Upper lobe of right lung (tissue), 1 donor: ENCODE measurements at regions not wholly inside any gene's neighbourhood (a gene's known extent, or its start where the extent isn't known, plus 50 kb on each side); places are given as distances from the start of the nearest gene placed in this dataset.
A peak's percentile ranks its signal among the peaks of the same experiment; 100 is the strongest.
"Not testable (repeated sequence)": the region's sequence is repeated elsewhere in the genome, so short reads cannot be mapped to it uniquely, and the experiment has no call there.

Experiments
- ATAC-seq: fragments of 200-7000 bp; cut with Tn5 transposase; one replicate; pipeline ENCODE4 v1.9.1; 2020; ENCODE audit warnings: mild to moderate bottlenecking, moderate library complexity
- DNase-seq: peaks from one replicate; pipeline ENCODE4 v3.0.0-alpha.2; 2020
- H3K27ac ChIP-seq: fragments of 200-600 bp; one replicate; pipeline ENCODE4 v1.8.0; 2022
- H3K27me3 ChIP-seq: fragments of 200-600 bp; one replicate; pipeline ENCODE4 v1.8.0; 2022; ENCODE audit warnings: mild to moderate bottlenecking
- H3K36me3 ChIP-seq: fragments of 200-600 bp; one replicate; pipeline ENCODE4 v1.8.0; 2022
- H3K4me1 ChIP-seq: fragments of 200-600 bp; one replicate; pipeline ENCODE4 v1.8.0; 2022
- H3K4me3 ChIP-seq: fragments of 200-600 bp; one replicate; pipeline ENCODE4 v1.8.0; 2022; ENCODE audit warnings: mild to moderate bottlenecking
- H3K9me3 ChIP-seq: fragments of 200-600 bp; one replicate; pipeline ENCODE4 v1.8.0; 2022
- intact Hi-C: fragments of 100-400 bp; cut with DNase I; formaldehyde crosslinking; loops from one replicate; pipeline ENCODE4 v1.11.0; 2022
- TF ChIP-seq, protein P1 (sequence below): fragments of 200-600 bp; IDR thresholded peaks from one replicate; pipeline ENCODE4 v1.8.0; 2022; ENCODE audit warnings: antibody characterized with exemption
- donor health status: DM: no; HTN: yes; CAD: no; lungs with severe emphysema.

DNA sequence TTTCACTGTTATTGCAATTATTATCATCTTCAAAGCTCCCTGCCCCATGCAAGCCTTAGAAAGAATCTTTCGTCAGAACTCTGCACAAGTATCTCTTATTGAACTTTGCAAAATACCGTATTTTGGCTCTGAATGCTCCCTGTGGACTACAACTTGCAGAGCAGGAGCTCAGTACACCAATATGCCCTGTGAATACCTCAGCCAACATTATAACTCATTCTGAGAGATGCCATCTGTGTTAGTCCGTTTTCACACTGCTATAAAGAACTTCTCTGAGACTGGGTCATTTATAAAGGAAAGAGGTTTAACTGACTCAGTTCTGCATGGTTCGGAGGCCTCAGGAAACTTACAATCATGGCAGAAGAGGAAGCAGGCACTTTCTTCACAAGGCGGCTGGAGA is 87.2 kb upstream of the XYLT1 start:
- no peaks in the 10 kb centered on the region for H3K27me3 ChIP-seq
- intact Hi-C loops, result no loop called here
- H3K4me3 ChIP-seq, result no peak overlapping the region
- no peaks in the 10 kb centered on the region for H3K9me3 ChIP-seq
- TF ChIP-seq, protein P1, sequence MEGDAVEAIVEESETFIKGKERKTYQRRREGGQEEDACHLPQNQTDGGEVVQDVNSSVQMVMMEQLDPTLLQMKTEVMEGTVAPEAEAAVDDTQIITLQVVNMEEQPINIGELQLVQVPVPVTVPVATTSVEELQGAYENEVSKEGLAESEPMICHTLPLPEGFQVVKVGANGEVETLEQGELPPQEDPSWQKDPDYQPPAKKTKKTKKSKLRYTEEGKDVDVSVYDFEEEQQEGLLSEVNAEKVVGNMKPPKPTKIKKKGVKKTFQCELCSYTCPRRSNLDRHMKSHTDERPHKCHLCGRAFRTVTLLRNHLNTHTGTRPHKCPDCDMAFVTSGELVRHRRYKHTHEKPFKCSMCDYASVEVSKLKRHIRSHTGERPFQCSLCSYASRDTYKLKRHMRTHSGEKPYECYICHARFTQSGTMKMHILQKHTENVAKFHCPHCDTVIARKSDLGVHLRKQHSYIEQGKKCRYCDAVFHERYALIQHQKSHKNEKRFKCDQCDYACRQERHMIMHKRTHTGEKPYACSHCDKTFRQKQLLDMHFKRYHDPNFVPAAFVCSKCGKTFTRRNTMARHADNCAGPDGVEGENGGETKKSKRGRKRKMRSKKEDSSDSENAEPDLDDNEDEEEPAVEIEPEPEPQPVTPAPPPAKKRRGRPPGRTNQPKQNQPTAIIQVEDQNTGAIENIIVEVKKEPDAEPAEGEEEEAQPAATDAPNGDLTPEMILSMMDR, result no peak
- DNase-seq (no peak), ATAC-seq (no peak)
- no peak overlapping the region for H3K27ac ChIP-seq
- no peaks in the 10 kb centered on the region for H3K36me3 ChIP-seq
- H3K4me1 ChIP-seq, result no peaks in the 10 kb centered on the region

DNA sequence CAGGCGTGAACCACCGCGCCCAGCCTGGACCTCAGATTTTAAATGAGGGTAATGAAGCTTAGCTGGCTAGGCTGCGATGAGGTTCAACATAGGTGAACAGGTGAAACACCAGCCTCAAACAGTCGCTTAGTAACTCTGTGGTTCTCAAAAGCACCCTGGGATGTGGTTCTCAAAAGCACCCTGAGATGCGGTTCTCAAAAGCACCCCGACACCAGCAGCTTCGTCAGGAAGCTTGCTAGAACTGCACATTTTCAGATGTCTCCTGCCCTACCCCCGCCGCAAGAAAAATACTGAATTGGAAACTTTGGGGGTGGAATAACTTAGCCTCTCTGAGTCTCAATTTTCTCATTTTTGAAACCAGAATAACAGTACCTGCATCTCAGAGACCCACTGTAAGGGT is 86.7 kb upstream of the XYLT1 start:
- TF ChIP-seq, protein P1, result no peak
- ATAC-seq (no peak), DNase-seq (no peak)
- Histone ChIP-seq H3K27ac (no peak overlapping the region), H3K4me3 (no peak overlapping the region), H3K27me3 (no peaks in the 10 kb centered on the region), H3K36me3 (no peaks in the 10 kb centered on the region), H3K4me1 (no peaks in the 10 kb centered on the region), H3K9me3 (no peaks in the 10 kb centered on the region)
- intact Hi-C loops, result no loop called here

DNA sequence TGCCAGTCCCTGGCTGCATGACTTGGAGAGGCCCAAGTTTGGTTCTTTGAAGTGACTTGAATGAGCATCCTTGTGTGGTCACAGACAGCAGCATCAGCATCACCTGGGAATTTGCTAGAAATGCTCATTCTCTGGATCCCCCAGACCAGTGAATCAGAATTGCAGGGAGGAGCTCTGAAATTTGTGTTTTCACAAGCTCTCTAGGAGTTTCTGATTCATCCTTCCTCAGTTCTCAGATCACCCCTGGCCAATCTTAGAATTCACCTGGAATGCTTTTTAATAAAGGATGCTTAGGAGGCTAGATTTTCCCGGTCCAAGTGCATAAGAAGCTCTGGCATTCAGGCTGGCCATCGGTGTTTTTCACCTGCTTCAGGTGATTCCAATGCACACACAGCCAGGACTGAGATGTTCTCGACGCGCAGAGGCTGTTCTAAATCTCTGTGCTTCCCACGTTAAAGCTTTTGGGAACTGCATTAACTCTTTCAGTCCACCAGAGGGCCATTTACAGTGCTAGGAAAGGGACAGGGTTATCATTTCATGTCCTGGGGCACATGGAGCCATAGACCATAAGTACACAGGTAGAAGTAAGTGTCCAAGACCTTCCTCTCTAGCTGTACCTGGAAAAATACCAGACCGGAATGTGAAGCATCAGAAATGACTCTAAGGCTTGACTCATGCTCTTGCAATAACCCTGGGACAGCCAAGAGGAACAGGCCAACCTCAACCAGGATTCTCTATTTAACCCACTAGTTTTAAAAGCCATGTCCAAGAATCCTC is 85.7 kb upstream of the XYLT1 start:
- Histone ChIP-seq H3K36me3 (no peaks in the 10 kb centered on the region), H3K27ac (no peak overlapping the region), H3K9me3 (no peaks in the 10 kb centered on the region), H3K27me3 (no peaks in the 10 kb centered on the region), H3K4me3 (no peak overlapping the region), H3K4me1 (no peaks in the 10 kb centered on the region)
- intact Hi-C loops, result no loop called here
- TF ChIP-seq, protein P1, result peak; percentile 52
- DNase-seq (no peak), ATAC-seq (peak; percentile 57)

DNA sequence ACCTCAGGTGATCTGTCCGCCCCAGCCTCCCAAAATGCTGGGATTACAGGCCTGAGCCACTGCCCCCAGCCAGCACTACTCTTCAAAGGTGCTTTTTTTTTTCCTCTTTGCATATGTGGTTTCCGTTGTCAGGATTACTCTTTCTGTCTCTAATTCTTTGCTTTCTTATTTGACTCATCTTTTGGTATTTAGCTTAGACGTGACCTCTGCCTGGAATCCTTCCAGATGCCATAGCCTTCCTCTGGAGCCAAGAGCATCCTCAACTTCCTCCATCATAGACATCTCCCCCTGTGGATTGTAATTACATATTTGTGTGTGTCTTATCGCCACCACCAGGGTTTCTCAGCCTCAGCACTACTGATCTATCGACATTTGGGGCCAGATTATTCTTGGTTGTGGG is 84.4 kb upstream of the XYLT1 start:
- Histone ChIP-seq H3K36me3 (no peaks in the 10 kb centered on the region), H3K27me3 (no peaks in the 10 kb centered on the region), H3K4me3 (no peak overlapping the region), H3K27ac (no peak overlapping the region), H3K4me1 (no peaks in the 10 kb centered on the region), H3K9me3 (no peaks in the 10 kb centered on the region)
- ATAC-seq (no peak), DNase-seq (no peak)
- TF ChIP-seq, protein P1, result no peak
- intact Hi-C loops, result no loop called here

DNA sequence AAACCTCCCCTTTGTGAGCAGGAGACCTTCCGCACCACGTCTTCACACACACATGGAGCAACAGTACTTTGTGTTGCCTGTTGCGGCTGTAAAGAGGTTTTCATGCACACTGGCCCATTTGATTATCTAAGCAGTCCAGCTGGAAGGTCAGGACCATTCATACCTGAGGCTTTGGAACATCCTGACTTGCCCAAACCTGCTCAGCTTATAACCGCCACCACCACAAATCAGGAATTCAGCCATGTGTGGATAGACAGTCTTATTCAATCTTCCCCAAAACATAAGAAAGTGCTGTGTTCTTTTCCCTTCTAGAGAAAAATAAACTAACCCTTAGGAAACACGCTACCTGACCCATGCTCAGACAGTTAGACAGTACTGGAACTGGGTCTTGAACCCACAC is 81.6 kb upstream of the XYLT1 start:
- H3K4me3 ChIP-seq, result no peak overlapping the region

DNA sequence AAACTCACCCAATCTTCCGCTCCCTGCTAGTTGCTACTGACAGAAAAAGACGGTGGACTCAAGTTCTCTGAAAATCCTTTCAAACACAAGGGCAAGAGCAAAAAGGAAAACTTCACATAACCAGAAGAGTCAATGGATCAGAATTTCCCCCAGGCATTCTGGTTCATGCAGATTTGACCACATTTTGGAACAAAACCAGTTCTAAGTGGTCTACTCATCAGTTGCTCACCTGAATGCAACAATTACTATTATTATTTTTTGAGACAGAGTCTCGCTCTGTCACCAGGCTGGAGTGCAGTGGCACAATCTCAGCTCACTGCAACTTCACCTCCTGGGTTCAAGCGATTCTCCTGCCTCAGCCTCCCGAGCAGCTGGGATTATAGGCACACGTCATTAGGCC is 80.9 kb upstream of the XYLT1 start:
- H3K27me3 ChIP-seq, H3K36me3 ChIP-seq, H3K4me3 ChIP-seq, H3K4me1 ChIP-seq, intact Hi-C loops, H3K27ac ChIP-seq, ATAC-seq, DNase-seq, H3K9me3 ChIP-seq: not testable (repeated sequence)

More for the DNA sequence above, 81.6 kb upstream of the XYLT1 start:
- DNase-seq (no peak), ATAC-seq (no peak)
- intact Hi-C loops, result no loop called here
- H3K9me3 ChIP-seq, result no peaks in the 10 kb centered on the region
- no peaks in the 10 kb centered on the region for H3K27me3 ChIP-seq
- no peak overlapping the region for H3K27ac ChIP-seq
- H3K36me3 ChIP-seq, result no peaks in the 10 kb centered on the region
- TF ChIP-seq, protein P1, result no peak
- no peaks in the 10 kb centered on the region for H3K4me1 ChIP-seq
